Endothelial cell of umbilical vein (primary cell): ENCODE measurements at regions not wholly inside any gene's neighbourhood (a gene's known extent, or its start where the extent isn't known, plus 50 kb on each side); places are given as distances from the start of the nearest gene placed in this dataset.

ENCODE experiments used
- BruUV-seq: library from RNA; stranded (reverse); fragments of 400-500 nt; replicated peaks from 2 replicates; lab custom pipeline; 2021; lab: Mats Ljungman, UMichigan
- CTCF ChIA-PET: fragments of 300-600, 350-600 bp; sonication (Branson Sonifier 250); formaldehyde crosslinking; loops from one replicate; lab custom pipeline; 2021; ENCODE audit warnings: antibody characterized with exemption, inconsistent platforms; lab: Charles Lee
- POLR2A ChIA-PET: fragments of 300-600, 350-600 bp; sonication (Branson Sonifier 250); formaldehyde crosslinking; loops from one replicate; lab custom pipeline; 2021; ENCODE audit warnings: antibody characterized with exemption, inconsistent platforms; lab: Charles Lee
- DNase-seq: peaks from one replicate; pipeline ENCODE4 v3.0.0-alpha.2; 2011; ENCODE audit warnings: low read depth, low spot score
- FAIRE-seq: peaks from 2 replicates; lab custom pipeline; 2011; peaks lifted over from hg19 to GRCh38; lab: Jason Lieb, UNC
- H2AFZ ChIP-seq: 2 replicates; pipeline ENCODE4 v1.6.0; 2012; ENCODE audit warnings: low read depth, low read length, control low read depth, inconsistent platforms
- H3K27ac ChIP-seq: 2 replicates; pipeline ENCODE4 v1.5.1; 2011; ENCODE audit warnings: low read depth, mild to moderate bottlenecking, control low read depth, low read length, moderate library complexity; ENCODE audit not compliant: insufficient read depth
- H3K27me3 ChIP-seq, 2 experiments: 2 replicates each; pipeline versions ENCODE4 v1.6.0 to v1.6.1; 2011; ENCODE audit warnings: low read length in 2 of 2, mixed read lengths in 1 of 2; ENCODE audit not compliant: control insufficient read depth in 2 of 2, insufficient read depth in 2 of 2
- H3K36me3 ChIP-seq, 2 experiments: 2 replicates in 1 of 2; 3 replicates in 1 of 2; pipeline ENCODE4 v1.5.1; 2011; ENCODE audit warnings: low read length in 2 of 2, mild to moderate bottlenecking in 1 of 2, moderate library complexity in 1 of 2; ENCODE audit not compliant: control insufficient read depth in 2 of 2, insufficient read depth in 2 of 2; ENCODE audit errors: extremely low read depth in 1 of 2
- H3K4me1 ChIP-seq: 3 replicates; pipeline ENCODE4 v1.5.1; 2011; ENCODE audit warnings: mild to moderate bottlenecking, low read length; ENCODE audit not compliant: control insufficient read depth, insufficient read depth; ENCODE audit errors: extremely low read depth
- H3K4me2 ChIP-seq: 2 replicates; pipeline ENCODE4 v1.6.1; 2011; ENCODE audit warnings: low read length, control low read depth, mixed read lengths; ENCODE audit not compliant: insufficient read depth
- H3K4me3 ChIP-seq, 3 experiments: fragments of 200-600 bp in 1 of 3; sonication (generic), shearing (Covaris generic) in 1 of 3; replicated peaks in 1 of 3; 2 replicates each; pipeline ENCODE4 v1.5.1; 2011 to 2016; ENCODE audit warnings: control low read depth in 3 of 3, low read length in 3 of 3, mild to moderate bottlenecking in 2 of 3, inconsistent platforms in 1 of 3, low read depth in 1 of 3, moderate library complexity in 1 of 3; ENCODE audit not compliant: insufficient read depth in 1 of 3
- H3K79me2 ChIP-seq: 2 replicates; pipeline ENCODE4 v1.6.0; 2012; ENCODE audit warnings: low read length, inconsistent platforms; ENCODE audit not compliant: control insufficient read depth, insufficient read depth
- H3K9ac ChIP-seq: replicated peaks from 2 replicates; pipeline ENCODE3; 2011; ENCODE audit warnings: low read length, control low read depth; ENCODE audit not compliant: insufficient read depth; ENCODE audit errors: extremely low read depth
- H3K9me1 ChIP-seq: replicated peaks from 3 replicates; pipeline ENCODE4 v1.6.0; 2011; ENCODE audit warnings: mild to moderate bottlenecking, low read length; ENCODE audit not compliant: control insufficient read depth, insufficient read depth; ENCODE audit errors: extremely low read depth
- H3K9me3 ChIP-seq: replicated peaks from 2 replicates; pipeline ENCODE4 v1.5.1; 2012; ENCODE audit warnings: low read length, inconsistent platforms; ENCODE audit not compliant: control insufficient read depth, insufficient read depth
- H4K20me1 ChIP-seq: replicated peaks from 2 replicates; pipeline ENCODE3; 2011; ENCODE audit warnings: mild to moderate bottlenecking, low read length; ENCODE audit not compliant: control insufficient read depth, insufficient read depth; ENCODE audit errors: extremely low read depth
- EZH2 ChIP-seq: IDR thresholded peaks from 2 replicates; pipeline ENCODE4 v1.6.1; 2012; ENCODE audit warnings: borderline replicate concordance, low read depth, mild to moderate bottlenecking, moderate library complexity, low read length, inconsistent platforms; ENCODE audit not compliant: severe bottlenecking
- FOS ChIP-seq: IDR thresholded peaks from 2 replicates; pipeline ENCODE4 v1.6.1; 2011; ENCODE audit warnings: mild to moderate bottlenecking, low read length, moderate library complexity, borderline replicate concordance; ENCODE audit not compliant: insufficient read depth
- GATA2 ChIP-seq: IDR thresholded peaks from 2 replicates; pipeline ENCODE4 v1.7.0; 2011; ENCODE audit warnings: low read depth, mild to moderate bottlenecking, moderate library complexity, mixed read lengths, low read length; ENCODE audit not compliant: insufficient read length, insufficient read depth
- JUN ChIP-seq: IDR thresholded peaks from 2 replicates; pipeline ENCODE4 v1.6.1; 2011; ENCODE audit warnings: borderline replicate concordance, low read depth; ENCODE audit not compliant: insufficient read length, insufficient read depth
- MAX ChIP-seq: IDR thresholded peaks from 2 replicates; pipeline ENCODE4 v1.6.1; 2011; ENCODE audit not compliant: insufficient read depth, insufficient read length
- MYC ChIP-seq: IDR thresholded peaks from one replicate; pipeline ENCODE4 v1.6.1; 2011; ENCODE audit warnings: mild to moderate bottlenecking, low read depth, low read length
- POLR2A ChIP-seq: IDR thresholded peaks from 2 replicates; pipeline ENCODE4 v1.6.1; 2012; ENCODE audit warnings: low read depth, mild to moderate bottlenecking, control low read depth, low read length
- POLR2AphosphoS5 ChIP-seq: IDR thresholded peaks from 2 replicates; pipeline ENCODE4 v1.6.1; 2012; ENCODE audit warnings: low read depth, mild to moderate bottlenecking, control low read depth, low read length, moderate library complexity; ENCODE audit not compliant: insufficient read depth
- dilution Hi-C: fragments of 300-500 bp; cut with MboI; formaldehyde crosslinking; loops from one replicate; pipeline ENCODE4 v1.15.0; 2019; ENCODE audit warnings: low sequenced_read_pairs; ENCODE audit not compliant: extremely low pct_ligation_motif_present
- intact Hi-C: fragments of 100-400 bp; cut with micrococcal nuclease; formaldehyde crosslinking; loops from one replicate; pipeline ENCODE4 v1.10.0; 2022
- TF ChIP-seq, protein P1 (sequence below), 2 donors: IDR thresholded peaks; 1 replicate in 1 of 2; 2 replicates in 1 of 2; pipeline ENCODE4 v1.5.1; 2011; ENCODE audit warnings: low read length in 2 of 2, mild to moderate bottlenecking in 2 of 2, moderate library complexity in 2 of 2, control low read depth in 1 of 2, inconsistent platforms in 1 of 2, low read depth in 1 of 2; ENCODE audit not compliant: insufficient read depth in 1 of 2; ENCODE audit errors: extremely low read depth in 1 of 2

GRCh38 chr13:40211586-40211968 is 454.9 kb downstream of the FOXO1 start:
- no peak for TF ChIP-seq EZH2
- TF ChIP-seq GATA2: no peak
- TF ChIP-seq FOS: no peak
- TF ChIP-seq POLR2AphosphoS5: no peak
- TF ChIP-seq MAX: no peak
- TF ChIP-seq JUN: no peak
- TF ChIP-seq, protein P1, sequence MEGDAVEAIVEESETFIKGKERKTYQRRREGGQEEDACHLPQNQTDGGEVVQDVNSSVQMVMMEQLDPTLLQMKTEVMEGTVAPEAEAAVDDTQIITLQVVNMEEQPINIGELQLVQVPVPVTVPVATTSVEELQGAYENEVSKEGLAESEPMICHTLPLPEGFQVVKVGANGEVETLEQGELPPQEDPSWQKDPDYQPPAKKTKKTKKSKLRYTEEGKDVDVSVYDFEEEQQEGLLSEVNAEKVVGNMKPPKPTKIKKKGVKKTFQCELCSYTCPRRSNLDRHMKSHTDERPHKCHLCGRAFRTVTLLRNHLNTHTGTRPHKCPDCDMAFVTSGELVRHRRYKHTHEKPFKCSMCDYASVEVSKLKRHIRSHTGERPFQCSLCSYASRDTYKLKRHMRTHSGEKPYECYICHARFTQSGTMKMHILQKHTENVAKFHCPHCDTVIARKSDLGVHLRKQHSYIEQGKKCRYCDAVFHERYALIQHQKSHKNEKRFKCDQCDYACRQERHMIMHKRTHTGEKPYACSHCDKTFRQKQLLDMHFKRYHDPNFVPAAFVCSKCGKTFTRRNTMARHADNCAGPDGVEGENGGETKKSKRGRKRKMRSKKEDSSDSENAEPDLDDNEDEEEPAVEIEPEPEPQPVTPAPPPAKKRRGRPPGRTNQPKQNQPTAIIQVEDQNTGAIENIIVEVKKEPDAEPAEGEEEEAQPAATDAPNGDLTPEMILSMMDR (IDR thresholded peaks at IDR 0.05; ENCODE audit: extremely low read depth in 1 of 2, insufficient read depth in 1 of 2, low read depth in 1 of 2, low read length in 2 of 2): no peak
- no peak for TF ChIP-seq POLR2A
- no peak for TF ChIP-seq MYC
- Histone ChIP-seq H3K9me3 (no peaks in the 10 kb centered on the region), H3K36me3 (no peaks in the 10 kb centered on the region), H3K4me2 (no peak overlapping the region), H3K9me1 (no peaks in the 10 kb centered on the region), H3K27ac (no peak overlapping the region), H3K27me3 (no peaks in the 10 kb centered on the region), H3K4me3 (no peak overlapping the region), H3K79me2 (no peaks in the 10 kb centered on the region), H3K4me1 (peaks cover 10% of the 10 kb centered on the region), H2AFZ (no peak overlapping the region), H3K9ac (no peak overlapping the region), H4K20me1 (no peaks in the 10 kb centered on the region)
- no peak for FAIRE-seq
- no peak for DNase-seq
- ChIA-PET POLR2A (interaction anchor here (0.8 kb wide), 1 partner anchor 18 kb away, joined by 4 read pairs; no protein-coding TSS in a partner anchor), CTCF (no interaction called here)
- intact Hi-C loops: no loop called here
- dilution Hi-C loops: no loop called here
- no TSS peak for BruUV-seq
